ENCODE measurements at regions not wholly inside any gene's neighbourhood (a gene's known extent, or its start where the extent isn't known, plus 50 kb on each side); places are given as distances from the start of the nearest gene placed in this dataset.
"Not testable (repeated sequence)": the region's sequence is repeated elsewhere in the genome, so short reads cannot be mapped to it uniquely, and the experiment has no call there.

- not testable (repeated sequence) for DNase-seq
Observed at GRCh38 chr17:62196587-62196986, 131.5 kb upstream of the MED13 start.

- DNase-seq = no peak
Observed at GRCh38 chr17:62194401-62194800, 129.3 kb upstream of the MED13 start.

- DNase-seq = no peak
Observed at GRCh38 chr17:62193249-62193648, 128.2 kb upstream of the MED13 start.

- no peak for DNase-seq
Observed at GRCh38 chr17:62191390-62192361, 126.6 kb upstream of the MED13 start.

- no peak for DNase-seq
Observed at GRCh38 chr17:62189377-62189776, 124.3 kb upstream of the MED13 start.

GRCh38 chr17:62188713-62189112, 123.6 kb upstream of the MED13 start:
- no peak for DNase-seq

- DNase-seq = no peak
Observed at GRCh38 chr17:62187681-62188080, 122.6 kb upstream of the MED13 start.

- DNase-seq = no peak
Observed at GRCh38 chr17:62186841-62187240, 121.8 kb upstream of the MED13 start.

- no peak for DNase-seq
Observed at GRCh38 chr17:62180772-62181171, 115.7 kb upstream of the MED13 start.

- no peak for DNase-seq
Observed at GRCh38 chr17:62179525-62180161, 114.6 kb upstream of the MED13 start.

GRCh38 chr17:62178579-62178978, 113.5 kb upstream of the MED13 start:
- DNase-seq = no peak

GRCh38 chr17:62172492-62173291, 107.6 kb upstream of the MED13 start:
- DNase-seq = no peak

GRCh38 chr17:62167076-62167475, 102.0 kb upstream of the MED13 start:
- DNase-seq = no peak

- DNase-seq = no peak
Observed at GRCh38 chr17:62164747-62165722, 100.0 kb upstream of the MED13 start.

- no peak for DNase-seq
Observed at GRCh38 chr17:62163847-62164246, 98.8 kb upstream of the MED13 start.

GRCh38 chr17:62162898-62163297, 97.8 kb upstream of the MED13 start:
- no peak for DNase-seq

GRCh38 chr17:62161405-62162148, 96.5 kb upstream of the MED13 start:
- no peak for DNase-seq

GRCh38 chr17:62160816-62161215, 95.7 kb upstream of the MED13 start:
- DNase-seq = no peak

- DNase-seq = no peak
Observed at GRCh38 chr17:62159994-62160393, 94.9 kb upstream of the MED13 start.

- no peak for DNase-seq
Observed at GRCh38 chr17:62156949-62157348, 91.9 kb upstream of the MED13 start.

- DNase-seq = no peak
Observed at GRCh38 chr17:62154909-62155308, 89.8 kb upstream of the MED13 start.
